ENCODE measurements at regions not wholly inside any gene's neighbourhood (a gene's known extent, or its start where the extent isn't known, plus 50 kb on each side); places are given as distances from the start of the nearest gene placed in this dataset.

- Mint-ChIP-seq H3K36me3 (ENCODE audit: low read depth) (no peaks in the 10 kb centered on the region), H3K4me1 (no peaks in the 10 kb centered on the region), H3K27me3 (no peaks in the 10 kb centered on the region), H3K9me3 (no peaks in the 10 kb centered on the region), H3K27ac (no peak overlapping the region), H3K4me3 (no peak overlapping the region)
- ChIA-PET CTCF (no interaction called here), POLR2A (no interaction called here)
- ATAC-seq (ENCODE audit: low read depth) (no peak), DNase-seq (no peak)
- intact Hi-C loops (cut with micrococcal nuclease) = no loop called here
- TF ChIP-seq, protein P1, sequence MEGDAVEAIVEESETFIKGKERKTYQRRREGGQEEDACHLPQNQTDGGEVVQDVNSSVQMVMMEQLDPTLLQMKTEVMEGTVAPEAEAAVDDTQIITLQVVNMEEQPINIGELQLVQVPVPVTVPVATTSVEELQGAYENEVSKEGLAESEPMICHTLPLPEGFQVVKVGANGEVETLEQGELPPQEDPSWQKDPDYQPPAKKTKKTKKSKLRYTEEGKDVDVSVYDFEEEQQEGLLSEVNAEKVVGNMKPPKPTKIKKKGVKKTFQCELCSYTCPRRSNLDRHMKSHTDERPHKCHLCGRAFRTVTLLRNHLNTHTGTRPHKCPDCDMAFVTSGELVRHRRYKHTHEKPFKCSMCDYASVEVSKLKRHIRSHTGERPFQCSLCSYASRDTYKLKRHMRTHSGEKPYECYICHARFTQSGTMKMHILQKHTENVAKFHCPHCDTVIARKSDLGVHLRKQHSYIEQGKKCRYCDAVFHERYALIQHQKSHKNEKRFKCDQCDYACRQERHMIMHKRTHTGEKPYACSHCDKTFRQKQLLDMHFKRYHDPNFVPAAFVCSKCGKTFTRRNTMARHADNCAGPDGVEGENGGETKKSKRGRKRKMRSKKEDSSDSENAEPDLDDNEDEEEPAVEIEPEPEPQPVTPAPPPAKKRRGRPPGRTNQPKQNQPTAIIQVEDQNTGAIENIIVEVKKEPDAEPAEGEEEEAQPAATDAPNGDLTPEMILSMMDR (IDR thresholded peaks at IDR 0.05) = no peak
These were observed 227.0 kb downstream of the SPRY2 start for GRCh38 chr13:80113714-80114454.

DNA sequence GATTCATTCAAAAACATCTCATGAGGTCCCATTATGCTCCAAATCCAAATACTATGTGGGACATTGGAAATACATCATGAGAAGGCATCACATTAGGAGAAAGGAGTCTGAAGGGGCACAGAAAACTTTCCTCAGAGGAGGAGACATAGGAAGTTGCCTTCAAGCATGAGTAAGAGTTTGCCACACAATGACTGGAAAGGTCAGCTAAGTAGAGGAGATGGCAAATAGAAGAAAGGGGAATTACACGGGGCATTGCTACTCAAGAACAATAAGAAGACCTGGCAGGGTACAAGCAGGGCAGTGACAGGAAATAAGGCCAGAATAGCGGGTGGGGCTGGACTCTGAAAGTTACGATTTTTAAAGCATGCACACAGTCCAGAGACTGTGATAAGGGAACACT is 231.6 kb downstream of the SPRY2 start:
- no peak for ATAC-seq (ENCODE audit: low read depth)
- Mint-ChIP-seq H3K27me3 (no peaks in the 10 kb centered on the region), H3K27ac (no peak overlapping the region), H3K4me3 (no peak overlapping the region), H3K4me1 (no peaks in the 10 kb centered on the region), H3K36me3 (ENCODE audit: low read depth) (no peaks in the 10 kb centered on the region), H3K9me3 (no peaks in the 10 kb centered on the region)
- DNase-seq = no peak
- ChIA-PET CTCF (no interaction called here), POLR2A (no interaction called here)
- intact Hi-C loops (cut with micrococcal nuclease) = no loop called here
- TF ChIP-seq, protein P1 (IDR thresholded peaks at IDR 0.05) = no peak

- Mint-ChIP-seq H3K36me3 (ENCODE audit: low read depth) (no peaks in the 10 kb centered on the region), H3K27me3 (no peaks in the 10 kb centered on the region), H3K27ac (no peak overlapping the region), H3K4me3 (no peak overlapping the region), H3K4me1 (no peaks in the 10 kb centered on the region), H3K9me3 (no peaks in the 10 kb centered on the region)
- DNase-seq (no peak), ATAC-seq (ENCODE audit: low read depth) (no peak)
- intact Hi-C loops (cut with micrococcal nuclease) = no loop called here
- POLR2A ChIA-PET = no interaction called here
- CTCF ChIA-PET = no interaction called here
- TF ChIP-seq, protein P1 (IDR thresholded peaks at IDR 0.05) = no peak
These were observed 235.6 kb downstream of the SPRY2 start for GRCh38 chr13:80105350-80105749.

GRCh38 chr13:80101040-80101439 is 239.9 kb downstream of the SPRY2 start:
- Mint-ChIP-seq H3K27me3 (no peaks in the 10 kb centered on the region), H3K9me3 (no peaks in the 10 kb centered on the region), H3K4me1 (no peaks in the 10 kb centered on the region), H3K36me3 (ENCODE audit: low read depth) (no peaks in the 10 kb centered on the region), H3K4me3 (no peak overlapping the region), H3K27ac (no peak overlapping the region)
- POLR2A ChIA-PET = no interaction called here
- TF ChIP-seq, protein P1 (IDR thresholded peaks at IDR 0.05) = no peak
- intact Hi-C loops (cut with micrococcal nuclease) = no loop called here
- CTCF ChIA-PET = no interaction called here
- DNase-seq (no peak), ATAC-seq (ENCODE audit: low read depth) (no peak)

GRCh38 chr13:80100636-80101035 is 240.3 kb downstream of the SPRY2 start:
- ChIA-PET POLR2A (no interaction called here), CTCF (no interaction called here)
- no peaks in the 10 kb centered on the region for H3K36me3 Mint-ChIP-seq (ENCODE audit: low read depth)
- no peaks in the 10 kb centered on the region for H3K4me1 Mint-ChIP-seq
- no peaks in the 10 kb centered on the region for H3K9me3 Mint-ChIP-seq
- H3K27me3 Mint-ChIP-seq = no peaks in the 10 kb centered on the region
- no peak overlapping the region for H3K4me3 Mint-ChIP-seq
- intact Hi-C loops (cut with micrococcal nuclease) = no loop called here
- ATAC-seq (ENCODE audit: low read depth) = no peak
- no peak for DNase-seq
- TF ChIP-seq, protein P1 (IDR thresholded peaks at IDR 0.05) = no peak
- H3K27ac Mint-ChIP-seq = no peak overlapping the region
